ENCODE measurements at regions not wholly inside any gene's neighbourhood (a gene's known extent, or its start where the extent isn't known, plus 50 kb on each side); places are given as distances from the start of the nearest gene placed in this dataset.

DNA sequence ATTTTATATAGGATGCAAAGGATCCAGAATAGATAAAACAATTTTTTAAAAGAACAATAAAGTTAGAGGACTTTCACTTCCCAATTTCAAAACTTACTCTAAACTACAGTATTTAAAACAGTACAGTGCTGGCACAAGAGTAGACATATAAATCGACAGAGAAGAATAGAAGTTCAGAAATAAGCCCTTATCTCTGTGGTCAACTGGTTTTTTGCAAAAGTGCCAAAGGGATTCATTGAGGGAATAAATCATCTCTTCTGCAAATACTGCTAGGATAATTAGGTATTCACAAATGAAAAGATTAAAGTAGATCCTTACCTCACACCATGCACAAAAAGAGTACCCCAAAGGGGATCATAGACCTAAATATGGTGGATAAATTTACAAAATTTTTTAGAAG, 431.0 kb upstream of the HTR2A start:
- no peak for TF ChIP-seq EZH2 (IDR thresholded peaks at IDR 0.05; ENCODE audit: borderline replicate concordance)
- TF ChIP-seq, protein P1, sequence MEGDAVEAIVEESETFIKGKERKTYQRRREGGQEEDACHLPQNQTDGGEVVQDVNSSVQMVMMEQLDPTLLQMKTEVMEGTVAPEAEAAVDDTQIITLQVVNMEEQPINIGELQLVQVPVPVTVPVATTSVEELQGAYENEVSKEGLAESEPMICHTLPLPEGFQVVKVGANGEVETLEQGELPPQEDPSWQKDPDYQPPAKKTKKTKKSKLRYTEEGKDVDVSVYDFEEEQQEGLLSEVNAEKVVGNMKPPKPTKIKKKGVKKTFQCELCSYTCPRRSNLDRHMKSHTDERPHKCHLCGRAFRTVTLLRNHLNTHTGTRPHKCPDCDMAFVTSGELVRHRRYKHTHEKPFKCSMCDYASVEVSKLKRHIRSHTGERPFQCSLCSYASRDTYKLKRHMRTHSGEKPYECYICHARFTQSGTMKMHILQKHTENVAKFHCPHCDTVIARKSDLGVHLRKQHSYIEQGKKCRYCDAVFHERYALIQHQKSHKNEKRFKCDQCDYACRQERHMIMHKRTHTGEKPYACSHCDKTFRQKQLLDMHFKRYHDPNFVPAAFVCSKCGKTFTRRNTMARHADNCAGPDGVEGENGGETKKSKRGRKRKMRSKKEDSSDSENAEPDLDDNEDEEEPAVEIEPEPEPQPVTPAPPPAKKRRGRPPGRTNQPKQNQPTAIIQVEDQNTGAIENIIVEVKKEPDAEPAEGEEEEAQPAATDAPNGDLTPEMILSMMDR (IDR thresholded peaks at IDR 0.05; ENCODE audit: poor library complexity), result no peak

Measured in hepatocyte (in vitro differentiated cells).